ENCODE measurements at regions not wholly inside any gene's neighbourhood (a gene's known extent, or its start where the extent isn't known, plus 50 kb on each side); places are given as distances from the start of the nearest gene placed in this dataset.

- TF ChIP-seq MXI1 (IDR thresholded peaks at IDR 0.05; ENCODE audit: low read depth, low read length), result no peak
- no peak for TF ChIP-seq RXRA (IDR thresholded peaks at IDR 0.05; ENCODE audit: borderline replicate concordance, low read depth)
- no peak for TF ChIP-seq FOXJ3 (CRISPR knock-in tag; IDR thresholded peaks at IDR 0.05)
- TF ChIP-seq USF2 (IDR thresholded peaks at IDR 0.05; ENCODE audit: borderline replicate concordance, low read depth, low read length), result no peak
- no peak for TF ChIP-seq IRF3 (IDR thresholded peaks at IDR 0.05; ENCODE audit: low read depth, low read length)
- no peak for TF ChIP-seq CHD2 (IDR thresholded peaks at IDR 0.05; ENCODE audit: low read length, partially characterized antibody)
- no peak for TF ChIP-seq ZBTB33 (IDR thresholded peaks at IDR 0.05; ENCODE audit: borderline replicate concordance, low read depth)
- no peak for TF ChIP-seq RCOR1 (IDR thresholded peaks at IDR 0.05; ENCODE audit: low read length)
- no peak for TF ChIP-seq YY1 (IDR thresholded peaks at IDR 0.05; ENCODE audit: low read depth)
- no peak for TF ChIP-seq TEAD4 (IDR thresholded peaks at IDR 0.05; ENCODE audit: borderline replicate concordance, insufficient read depth)
- Histone ChIP-seq H3K9ac (no peak overlapping the region), H3K9me3 (no peaks in the 10 kb centered on the region), H3K9me2 (no peaks in the 10 kb centered on the region), H3K36me3 (replicated peaks in 1 of 2; ENCODE audit: control insufficient read depth in 1 of 2, insufficient read depth in 2 of 2, low read length in 1 of 2) (no peaks in the 10 kb centered on the region), H3K4me1 (ENCODE audit: control insufficient read depth in 1 of 2, insufficient read depth in 2 of 2, low read depth in 1 of 2, low read length in 1 of 2) (peaks cover 0 to 5% of the 10 kb centered on the region in 2 experiments; a peak in 1 of 4 replicates), H3K27ac (ENCODE audit: low read depth in 2 of 2, low read length in 1 of 2) (no peak overlapping the region), H3K4me2 (no peak overlapping the region), H3K4me3 (ENCODE audit: low read depth in 2 of 2, low read length in 1 of 2) (no peak overlapping the region), H3K79me2 (ENCODE audit: insufficient read depth) (no peaks in the 10 kb centered on the region), H4K20me1 (ENCODE audit: insufficient read depth) (no peaks in the 10 kb centered on the region), H3F3A (replicated peaks; ENCODE audit: insufficient read depth) (no peaks in the 10 kb centered on the region), H2AFZ (ENCODE audit: low read depth) (no peak overlapping the region), H3K27me3 (ENCODE audit: insufficient read depth) (no peaks in the 10 kb centered on the region)
- no peak for DNase-seq
- POLR2A ChIA-PET, result no interaction called here
- 84% methylated on average over 25 of the region's 27 CpGs for WGBS (ENCODE audit: low lambda C conversion rate)
- CTCF ChIA-PET, result interaction anchor here (0.6 to 1.0 kb wide), 2 partner anchors 9 to 47 kb away, joined by 3 read pairs; no protein-coding TSS in a partner anchor
Observed at GRCh38 chr14:101065246-101065645, 161.7 kb upstream of the RTL1 start.

GRCh38 chr14:101065696-101066694 lies 162.5 kb upstream of the RTL1 start:
- H3K4me1 ChIP-seq (ENCODE audit: control insufficient read depth in 1 of 2, insufficient read depth in 2 of 2, low read depth in 1 of 2, low read length in 1 of 2), result peaks cover 0 to 5% of the 10 kb centered on the region in 2 experiments; a peak in 1 of 4 replicates
- H3K4me3 ChIP-seq (ENCODE audit: low read depth in 2 of 2, low read length in 1 of 2), result no peak overlapping the region
- CTCF ChIA-PET, result no interaction called here
- POLR2A ChIA-PET, result no interaction called here
- 85% methylated on average over 30 of the region's 43 CpGs for WGBS (ENCODE audit: low lambda C conversion rate)
- H3K36me3 ChIP-seq (replicated peaks in 1 of 2; ENCODE audit: control insufficient read depth in 1 of 2, insufficient read depth in 2 of 2, low read length in 1 of 2), result no peaks in the 10 kb centered on the region
- no peak overlapping the region for H3K4me2 ChIP-seq
- H3K9me3 ChIP-seq, result no peaks in the 10 kb centered on the region
- H3K9me2 ChIP-seq, result no peaks in the 10 kb centered on the region
- H3K79me2 ChIP-seq (ENCODE audit: insufficient read depth), result no peaks in the 10 kb centered on the region
- H3F3A ChIP-seq (replicated peaks; ENCODE audit: insufficient read depth), result no peaks in the 10 kb centered on the region
- H3K27me3 ChIP-seq (ENCODE audit: insufficient read depth), result no peaks in the 10 kb centered on the region
- no peak overlapping the region for H2AFZ ChIP-seq (ENCODE audit: low read depth)
- H4K20me1 ChIP-seq (ENCODE audit: insufficient read depth), result no peaks in the 10 kb centered on the region
- no peak for DNase-seq
- no peak for TF ChIP-seq FOXM1 (IDR thresholded peaks at IDR 0.05; ENCODE audit: low read depth)
- H3K27ac ChIP-seq (ENCODE audit: low read depth in 2 of 2, low read length in 1 of 2), result no peak overlapping the region
- H3K9ac ChIP-seq, result no peak overlapping the region

All from SK-N-SH (cell line).